Activated naive CD8-positive, alpha-beta T cell (primary cell): ENCODE measurements at regions not wholly inside any gene's neighbourhood (a gene's known extent, or its start where the extent isn't known, plus 50 kb on each side); places are given as distances from the start of the nearest gene placed in this dataset.
A peak's percentile ranks its signal among the peaks of the same experiment; 100 is the strongest.
"Not testable (repeated sequence)": the region's sequence is repeated elsewhere in the genome, so short reads cannot be mapped to it uniquely, and the experiment has no call there.

ENCODE experiments used
- H3K27ac Mint-ChIP-seq: one replicate; pipeline ENCODE4 v1.8.0; 2021; ENCODE audit warnings: mixed read lengths
- H3K27me3 Mint-ChIP-seq: one replicate; pipeline ENCODE4 v1.8.0; 2021; ENCODE audit warnings: mixed read lengths
- H3K36me3 Mint-ChIP-seq: one replicate; pipeline ENCODE4 v1.8.0; 2021; ENCODE audit warnings: mixed read lengths
- H3K4me1 Mint-ChIP-seq: one replicate; pipeline ENCODE4 v1.8.0; 2021; ENCODE audit warnings: low read depth, mixed read lengths
- H3K4me3 Mint-ChIP-seq: one replicate; pipeline ENCODE4 v1.8.0; 2021; ENCODE audit warnings: mild to moderate bottlenecking, mixed read lengths
- H3K9me3 Mint-ChIP-seq: one replicate; pipeline ENCODE4 v1.8.0; 2021; ENCODE audit warnings: low read depth, mixed read lengths

- not testable (repeated sequence) for H3K27ac Mint-ChIP-seq, H3K4me1 Mint-ChIP-seq, H3K36me3 Mint-ChIP-seq, H3K4me3 Mint-ChIP-seq, H3K9me3 Mint-ChIP-seq
- peaks cover 14% of the 10 kb centered on the region for H3K27me3 Mint-ChIP-seq
Measured at GRCh38 chr2:131654107-131654506, 126.4 kb downstream of the CCDC74A start.

DNA sequence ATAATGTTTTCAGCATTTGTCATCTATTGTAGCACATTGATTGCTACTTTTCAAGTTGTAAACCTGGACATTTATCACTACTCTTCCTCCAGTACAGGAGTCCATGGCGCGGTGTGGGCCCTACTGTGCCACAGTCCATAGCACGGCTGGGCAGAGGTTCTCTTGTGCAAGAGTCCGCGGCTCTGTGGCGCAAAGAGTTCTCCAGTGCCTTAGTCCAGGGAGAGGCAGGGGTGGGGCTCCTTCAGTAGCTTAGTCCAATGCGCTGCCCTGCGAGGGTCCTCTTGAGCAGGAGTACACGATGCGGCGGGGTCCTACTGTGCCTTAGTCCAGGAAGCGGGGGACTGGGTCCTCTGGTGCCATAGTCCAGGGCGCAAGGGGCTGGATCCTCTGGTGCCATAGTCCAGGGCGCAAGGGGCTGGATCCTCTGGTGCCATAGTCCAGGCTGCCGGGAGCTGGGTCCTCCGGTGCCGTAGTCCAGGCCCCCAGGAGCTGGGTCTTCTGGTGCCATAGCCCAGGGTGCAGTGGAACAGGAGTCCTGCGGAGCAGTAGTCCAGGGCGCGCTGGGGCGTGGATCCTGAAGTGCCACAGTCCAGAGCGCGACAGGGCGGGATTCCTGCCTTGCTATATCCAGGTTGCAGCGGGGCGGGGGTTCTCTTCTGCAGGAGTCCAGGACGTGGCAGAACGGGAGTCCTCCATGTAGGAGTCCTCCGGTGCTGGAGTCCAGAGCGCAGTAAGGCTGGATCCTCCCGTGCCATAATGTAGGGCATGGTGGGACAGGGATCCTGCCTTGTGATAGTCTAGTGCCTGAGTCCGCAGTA, 129.3 kb downstream of the CCDC74A start:
- Mint-ChIP-seq H3K36me3 (no peaks in the 10 kb centered on the region), H3K9me3 (no peaks in the 10 kb centered on the region), H3K4me3 (no peak overlapping the region), H3K4me1 (no peaks in the 10 kb centered on the region), H3K27ac (no peak overlapping the region), H3K27me3 (peaks cover 20% of the 10 kb centered on the region)

GRCh38 chr2:131657895-131658768, 130.4 kb downstream of the CCDC74A start:
- no peak overlapping the region for H3K4me3 Mint-ChIP-seq
- H3K4me1 Mint-ChIP-seq: no peaks in the 10 kb centered on the region
- no peaks in the 10 kb centered on the region for H3K36me3 Mint-ChIP-seq
- peaks cover 20% of the 10 kb centered on the region for H3K27me3 Mint-ChIP-seq
- H3K27ac Mint-ChIP-seq: no peak overlapping the region
- H3K9me3 Mint-ChIP-seq: no peaks in the 10 kb centered on the region

DNA sequence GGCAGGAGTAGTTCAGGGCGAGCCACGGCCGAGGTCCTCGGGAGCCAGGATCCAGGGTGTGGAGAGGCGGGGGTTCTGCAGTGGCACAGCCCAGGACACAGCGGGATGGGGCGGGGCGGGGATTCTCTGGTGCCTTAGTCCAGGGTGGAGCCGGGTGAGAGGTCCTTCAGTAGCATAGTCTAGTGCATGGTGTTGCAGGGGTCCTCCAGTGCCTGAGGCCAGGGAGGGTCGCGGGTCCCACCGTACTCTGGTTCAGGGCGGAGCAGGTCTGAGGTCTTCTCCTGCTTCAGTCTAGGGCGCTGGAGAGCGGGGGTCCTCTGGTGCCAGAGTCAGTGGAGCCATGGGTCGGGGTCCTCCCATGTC, 131.1 kb downstream of the CCDC74A start:
- H3K4me3 Mint-ChIP-seq: no peak overlapping the region
- H3K4me1 Mint-ChIP-seq: no peaks in the 10 kb centered on the region
- H3K36me3 Mint-ChIP-seq: no peaks in the 10 kb centered on the region
- H3K27me3 Mint-ChIP-seq: peaks cover 20% of the 10 kb centered on the region
- no peak overlapping the region for H3K27ac Mint-ChIP-seq
- no peaks in the 10 kb centered on the region for H3K9me3 Mint-ChIP-seq

DNA sequence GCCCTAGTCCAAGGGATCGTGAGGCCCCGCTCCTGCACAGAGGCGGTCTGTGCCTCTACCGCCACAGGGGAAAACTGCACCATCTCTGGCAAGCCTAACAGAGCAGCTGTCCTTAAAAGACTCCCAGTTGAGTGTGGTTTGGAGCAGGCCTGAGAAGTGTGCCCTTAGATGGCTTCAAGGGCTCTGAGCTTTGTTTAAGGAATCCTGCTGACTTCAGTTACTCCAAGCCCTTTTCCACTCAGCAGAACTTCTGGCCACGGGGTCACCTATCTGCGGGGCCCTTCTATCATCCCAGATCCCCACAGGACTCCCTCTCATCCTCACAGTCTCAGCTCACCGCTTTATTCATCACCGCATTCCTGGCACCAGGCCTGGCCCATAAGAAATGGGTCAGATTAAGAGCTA, 131.5 kb downstream of the CCDC74A start:
- H3K27ac Mint-ChIP-seq: no peak overlapping the region
- H3K4me1 Mint-ChIP-seq: no peaks in the 10 kb centered on the region
- no peaks in the 10 kb centered on the region for H3K36me3 Mint-ChIP-seq
- no peak overlapping the region for H3K4me3 Mint-ChIP-seq
- H3K27me3 Mint-ChIP-seq: peaks cover 22% of the 10 kb centered on the region
- H3K9me3 Mint-ChIP-seq: no peaks in the 10 kb centered on the region

DNA sequence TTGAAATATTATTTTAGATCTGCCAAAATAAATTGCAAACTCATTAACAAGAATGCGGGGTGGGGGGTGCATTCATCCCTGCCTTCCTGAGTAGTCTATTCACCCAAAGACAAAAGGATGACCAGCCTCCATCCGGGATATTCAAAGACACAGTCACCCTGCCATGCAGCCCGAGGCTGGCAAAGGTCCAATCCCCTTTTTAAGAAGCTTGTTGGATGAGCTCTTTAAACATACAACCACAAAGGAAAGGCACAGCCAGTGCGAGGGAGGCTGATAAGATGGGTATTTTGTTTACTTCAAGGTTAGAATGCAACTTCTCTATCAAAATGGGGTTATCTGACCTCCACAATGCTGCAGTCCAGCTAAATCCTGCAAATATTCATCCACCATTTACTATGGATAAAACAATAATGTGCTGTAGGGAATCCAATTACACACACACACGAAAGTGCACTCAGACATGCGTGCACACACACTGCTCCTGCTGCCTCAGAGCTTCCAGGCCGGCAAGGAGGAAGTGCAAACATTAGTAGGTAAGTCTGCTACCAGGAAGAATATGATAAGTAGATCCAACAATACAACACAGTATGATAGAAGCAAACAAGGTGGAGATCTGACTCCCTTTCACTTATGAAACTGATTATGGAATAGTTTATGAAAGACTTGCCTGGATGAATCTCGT, 133.6 kb downstream of the CCDC74A start:
- not testable (repeated sequence) for H3K27ac Mint-ChIP-seq, H3K9me3 Mint-ChIP-seq, H3K4me1 Mint-ChIP-seq, H3K36me3 Mint-ChIP-seq, H3K4me3 Mint-ChIP-seq
- peaks cover 22% of the 10 kb centered on the region for H3K27me3 Mint-ChIP-seq

DNA sequence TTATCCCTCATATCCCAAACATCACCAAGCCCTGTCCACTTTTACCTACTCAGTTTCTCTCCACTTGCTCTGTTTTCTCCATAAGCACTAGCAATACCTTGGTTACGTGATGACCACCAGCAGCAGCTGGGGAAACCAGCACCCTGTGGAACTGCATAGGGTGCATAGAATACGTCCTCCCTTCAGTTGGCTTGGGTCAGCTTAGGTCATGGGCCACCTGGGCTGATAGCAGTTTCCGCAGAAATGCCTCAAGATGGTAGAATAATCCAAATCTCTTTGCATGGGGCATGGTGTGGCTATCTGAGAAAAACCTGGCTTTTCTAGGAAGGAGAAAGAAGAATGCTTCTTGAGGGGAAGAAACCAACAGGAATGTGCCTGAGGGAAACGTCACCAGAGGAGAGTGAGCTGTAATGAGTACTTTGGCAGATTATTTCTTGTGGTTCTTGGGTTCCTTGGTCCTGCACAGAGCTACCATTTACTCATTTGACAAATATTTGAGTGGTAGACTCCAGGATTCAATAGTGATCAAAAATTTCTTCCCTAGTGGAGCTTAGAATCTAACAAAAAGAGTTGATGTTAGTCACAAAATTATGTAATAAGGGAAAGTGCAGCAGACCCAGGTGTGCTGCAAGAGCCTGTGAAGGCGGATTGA, 134.3 kb downstream of the CCDC74A start:
- not testable (repeated sequence) for H3K36me3 Mint-ChIP-seq, H3K4me3 Mint-ChIP-seq, H3K4me1 Mint-ChIP-seq, H3K27ac Mint-ChIP-seq, H3K9me3 Mint-ChIP-seq
- peaks cover 20% of the 10 kb centered on the region for H3K27me3 Mint-ChIP-seq

- not testable (repeated sequence) for H3K4me3 Mint-ChIP-seq, H3K36me3 Mint-ChIP-seq
Measured at GRCh38 chr2:131663501-131663900, 135.8 kb downstream of the CCDC74A start.

GRCh38 chr2:131665716-131666115, 138.0 kb downstream of the CCDC74A start:
- H3K4me3 Mint-ChIP-seq, H3K9me3 Mint-ChIP-seq, H3K27ac Mint-ChIP-seq, H3K36me3 Mint-ChIP-seq, H3K4me1 Mint-ChIP-seq: not testable (repeated sequence)
- peaks cover 20% of the 10 kb centered on the region for H3K27me3 Mint-ChIP-seq

More at GRCh38 chr2:131663501-131663900, 135.8 kb downstream of the CCDC74A start:
- not testable (repeated sequence) for H3K27ac Mint-ChIP-seq, H3K4me1 Mint-ChIP-seq, H3K9me3 Mint-ChIP-seq
- peaks cover 19% of the 10 kb centered on the region for H3K27me3 Mint-ChIP-seq

DNA sequence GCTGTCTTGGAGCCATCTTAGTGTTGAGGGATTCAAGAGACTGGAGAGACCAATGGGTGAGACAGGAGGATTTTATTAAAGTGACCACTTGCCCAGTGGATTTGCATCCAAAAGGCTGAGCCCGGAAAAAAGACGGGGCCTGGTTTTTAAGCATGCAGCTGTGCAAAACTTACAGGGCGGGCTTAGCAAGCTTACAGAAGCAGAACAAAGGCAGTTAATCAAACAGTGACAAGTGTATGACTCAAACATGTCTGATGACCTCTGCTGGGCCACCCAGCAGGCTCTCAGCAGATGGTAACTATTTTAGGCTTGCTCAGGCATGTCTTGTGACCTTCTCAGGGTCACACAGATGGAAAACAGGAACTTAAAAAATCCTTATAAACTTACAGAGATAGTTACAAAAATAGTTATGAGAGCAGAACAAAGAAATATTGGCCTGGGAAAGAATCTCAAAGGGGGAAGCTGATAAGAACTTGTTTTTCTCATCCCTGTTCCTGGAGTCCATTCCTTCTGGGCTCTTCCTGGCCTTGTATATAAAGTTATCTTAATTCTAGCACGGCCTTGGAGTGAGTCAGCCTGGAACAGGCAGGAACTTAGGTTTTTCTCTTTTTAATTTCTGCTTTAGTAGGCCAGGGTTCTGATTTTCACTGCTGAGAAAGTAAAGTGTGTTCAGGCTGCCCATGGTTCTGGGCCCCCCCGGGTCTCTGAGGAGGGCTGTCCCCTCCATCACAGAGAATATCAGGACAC, 141.3 kb downstream of the CCDC74A start:
- H3K9me3 Mint-ChIP-seq, H3K36me3 Mint-ChIP-seq, H3K4me1 Mint-ChIP-seq, H3K4me3 Mint-ChIP-seq, H3K27ac Mint-ChIP-seq: not testable (repeated sequence)
- H3K27me3 Mint-ChIP-seq: peaks cover 19% of the 10 kb centered on the region

DNA sequence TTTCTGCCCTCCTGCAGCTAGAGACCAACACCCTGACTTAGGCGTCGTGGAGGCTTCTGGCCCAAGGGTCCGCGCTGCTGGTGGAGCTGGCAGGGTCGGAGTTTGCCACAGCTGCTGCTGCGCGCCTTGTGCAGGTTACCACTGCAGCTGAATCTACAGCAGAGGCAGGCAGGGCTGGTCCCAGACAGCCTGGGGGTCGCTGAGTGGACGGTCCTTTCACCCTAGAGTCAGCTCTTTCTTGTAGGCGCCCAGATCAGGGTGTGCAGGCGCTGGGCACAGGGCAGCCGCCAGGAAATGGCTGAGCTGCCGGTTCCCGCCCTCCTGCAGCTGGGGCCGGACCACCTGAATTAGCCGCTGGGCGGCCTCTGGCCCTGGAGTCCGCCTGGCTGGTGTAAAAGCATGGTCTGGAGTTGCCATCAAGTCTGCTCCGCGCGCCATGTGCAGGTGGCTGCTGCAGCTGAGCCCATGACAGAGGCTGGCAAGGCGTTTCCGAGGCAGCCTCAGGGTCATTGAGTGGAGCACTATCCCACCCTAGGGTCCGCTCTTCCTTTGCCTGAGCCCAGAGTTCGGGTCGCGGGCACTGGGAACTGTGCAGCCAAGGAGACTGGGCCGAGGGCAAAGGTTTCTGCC, 144.3 kb downstream of the CCDC74A start:
- H3K27me3 Mint-ChIP-seq: peaks cover 20% of the 10 kb centered on the region
- not testable (repeated sequence) for H3K27ac Mint-ChIP-seq, H3K36me3 Mint-ChIP-seq, H3K9me3 Mint-ChIP-seq, H3K4me1 Mint-ChIP-seq, H3K4me3 Mint-ChIP-seq

DNA sequence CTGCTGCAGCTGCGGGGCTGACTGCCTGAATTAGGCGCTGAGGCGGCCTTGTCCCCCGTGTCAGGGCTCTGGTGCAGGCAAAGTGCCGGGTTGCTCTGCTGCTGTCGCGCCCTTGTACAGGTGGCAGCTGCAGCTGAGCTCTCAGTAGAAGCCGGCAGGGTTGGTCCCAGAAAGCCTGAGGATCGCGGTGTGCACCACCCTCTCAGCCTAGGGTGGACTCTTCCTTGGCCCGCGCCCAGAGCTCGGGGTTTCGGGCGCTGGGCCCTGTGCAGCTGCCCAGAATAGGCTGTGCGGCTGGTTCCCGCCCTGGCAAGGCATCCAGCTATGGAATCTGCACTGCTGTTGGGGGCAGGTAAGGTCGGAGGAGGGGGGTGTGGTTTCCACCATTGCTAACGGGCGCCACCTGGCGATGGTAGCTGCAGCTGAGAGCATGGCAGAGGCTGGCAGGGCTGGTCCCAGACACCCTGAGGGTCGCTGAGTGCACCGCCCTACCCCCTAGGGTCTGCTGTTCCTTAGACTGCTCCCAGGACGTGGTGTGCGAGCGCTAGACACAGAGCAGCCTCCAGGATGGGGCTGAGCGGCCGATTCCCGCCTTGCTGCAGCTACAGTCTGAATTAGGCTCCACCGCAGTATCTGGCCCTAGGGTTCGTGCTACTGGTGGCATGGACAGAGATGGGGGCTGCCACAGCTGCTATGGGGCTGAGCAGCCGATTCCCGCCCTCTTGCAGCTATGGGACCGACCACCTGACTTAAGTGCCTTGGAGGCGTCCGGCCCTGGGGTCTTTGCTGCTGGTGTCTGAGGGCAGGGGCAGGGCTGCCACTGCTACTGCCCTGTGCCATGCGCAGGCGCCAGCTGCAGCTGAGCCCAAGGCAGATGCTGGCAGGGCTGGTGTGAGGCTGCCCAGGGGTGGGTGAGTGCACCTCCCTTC, 145.0 kb downstream of the CCDC74A start:
- H3K27ac Mint-ChIP-seq, H3K36me3 Mint-ChIP-seq, H3K9me3 Mint-ChIP-seq, H3K4me1 Mint-ChIP-seq: not testable (repeated sequence)
- Mint-ChIP-seq H3K27me3 (peaks cover 20% of the 10 kb centered on the region), H3K4me3 (peak overlapping the region; percentile 71)
